Caco-2 (cell line): ENCODE measurements at regions not wholly inside any gene's neighbourhood (a gene's known extent, or its start where the extent isn't known, plus 50 kb on each side); places are given as distances from the start of the nearest gene placed in this dataset.

Source experiments
- BruUV-seq: library from RNA; stranded (reverse); fragments of 400-500 nt; replicated peaks from 2 replicates; lab custom pipeline; 2021; lab: Mats Ljungman, UMichigan
- CTCF ChIA-PET: fragments of 300-600 bp; sonication (Branson Sonifier 250); formaldehyde crosslinking; loops from one replicate; lab custom pipeline; 2022; ENCODE audit warnings: antibody characterized with exemption; lab: Charles Lee
- POLR2A ChIA-PET: fragments of 300-600 bp; sonication (Branson Sonifier 250); formaldehyde crosslinking; loops from one replicate; lab custom pipeline; 2022; ENCODE audit warnings: antibody characterized with exemption; lab: Charles Lee
- DNase-seq, 2 experiments: peaks; one replicate each; pipeline versions ENCODE4 v3.0.0 to v3.0.0-alpha.2; 2020 to 2022
- H3K27me3 ChIP-seq: replicated peaks from 2 replicates; pipeline ENCODE4 v1.6.0; 2011; ENCODE audit warnings: low read length; ENCODE audit not compliant: control insufficient read depth, insufficient read depth
- H3K36me3 ChIP-seq: 2 replicates; pipeline ENCODE4 v1.5.1; 2011; ENCODE audit warnings: low read length; ENCODE audit not compliant: control insufficient read depth, insufficient read depth
- H3K4me1 ChIP-seq: fragments of 250-450 bp; sonication (Bioruptor Pico); 2 replicates; pipeline ENCODE4 v1.5.1; 2020; ENCODE audit warnings: mild to moderate bottlenecking
- H3K4me3 ChIP-seq: 2 replicates; pipeline ENCODE4 v1.5.1; 2011; ENCODE audit warnings: low read depth, mild to moderate bottlenecking, control low read depth, low read length
- H3K9me3 ChIP-seq: fragments of 250-450 bp; sonication (Bioruptor Pico); 2 replicates; pipeline ENCODE4 v1.5.1; 2020; ENCODE audit warnings: mild to moderate bottlenecking, moderate library complexity
- H3K27ac Mint-ChIP-seq: one replicate; pipeline ENCODE4 v1.8.0; 2022; ENCODE audit warnings: mixed read lengths; ENCODE audit not compliant: unreplicated experiment
- H3K27me3 Mint-ChIP-seq: one replicate; pipeline ENCODE4 v1.8.0; 2022; ENCODE audit warnings: mixed read lengths; ENCODE audit not compliant: insufficient read depth, unreplicated experiment
- H3K36me3 Mint-ChIP-seq: one replicate; pipeline ENCODE4 v1.8.0; 2022; ENCODE audit warnings: mild to moderate bottlenecking, mixed read lengths; ENCODE audit not compliant: insufficient read depth, unreplicated experiment
- H3K4me1 Mint-ChIP-seq: one replicate; pipeline ENCODE4 v1.8.0; 2022; ENCODE audit warnings: low read depth, mixed read lengths; ENCODE audit not compliant: unreplicated experiment
- H3K4me3 Mint-ChIP-seq: one replicate; pipeline ENCODE4 v1.8.0; 2022; ENCODE audit warnings: mild to moderate bottlenecking, moderate library complexity, mixed read lengths; ENCODE audit not compliant: unreplicated experiment
- H3K9me3 Mint-ChIP-seq: one replicate; pipeline ENCODE4 v1.8.0; 2022; ENCODE audit warnings: mixed read lengths; ENCODE audit not compliant: unreplicated experiment
- CTCF ChIP-seq, 2 experiments: fragments of 200-600 bp in 1 of 2; IDR thresholded peaks; 1 replicate in 1 of 2; 2 replicates in 1 of 2; pipeline versions ENCODE4 v1.5.1 to v1.8.0; 2011 to 2022; ENCODE audit warnings: antibody characterized with exemption in 1 of 2, control low read depth in 1 of 2, inconsistent platforms in 1 of 2, low read depth in 1 of 2, low read length in 1 of 2, mild to moderate bottlenecking in 1 of 2, moderate library complexity in 1 of 2; ENCODE audit not compliant: insufficient read depth in 1 of 2, severe bottlenecking in 1 of 2, unreplicated experiment in 1 of 2
- intact Hi-C: fragments of 100-400 bp; cut with micrococcal nuclease; formaldehyde crosslinking; loops from one replicate; pipeline ENCODE4 v1.10.0; 2022; ENCODE audit not compliant: unreplicated experiment

GRCh38 chr7:46168671-46169383 lies 247.8 kb upstream of the IGFBP3 start:
- Histone ChIP-seq H3K36me3 (no peaks in the 10 kb centered on the region), H3K4me1 (no peaks in the 10 kb centered on the region), H3K9me3 (no peaks in the 10 kb centered on the region; the same call in 1 of the 2 replicates), H3K4me3 (no peak overlapping the region), H3K27me3 (no peaks in the 10 kb centered on the region; the same call in 1 of the 2 replicates)
- ChIA-PET CTCF (no interaction called here), POLR2A (no interaction called here)
- DNase-seq = no peak
- intact Hi-C loops = loop anchor here (5.0 kb wide), 1 partner anchor 603 kb away; no protein-coding TSS in a partner anchor
- Mint-ChIP-seq H3K27ac (no peak overlapping the region), H3K4me3 (no peak overlapping the region), H3K27me3 (peaks cover 6% of the 10 kb centered on the region), H3K36me3 (no peaks in the 10 kb centered on the region), H3K4me1 (no peaks in the 10 kb centered on the region), H3K9me3 (no peaks in the 10 kb centered on the region)
- TF ChIP-seq CTCF (IDR thresholded peaks at IDR 0.05; ENCODE audit: insufficient read depth in 1 of 2, low read depth in 1 of 2, low read length in 1 of 2, severe bottlenecking in 1 of 2, unreplicated experiment in 1 of 2) = no peak
- BruUV-seq = no TSS peak

GRCh38 chr7:46168231-46168630 lies 247.2 kb upstream of the IGFBP3 start:
- Mint-ChIP-seq H3K36me3 (no peaks in the 10 kb centered on the region), H3K27ac (no peak overlapping the region), H3K4me1 (no peaks in the 10 kb centered on the region), H3K27me3 (peaks cover 6% of the 10 kb centered on the region), H3K4me3 (no peak overlapping the region), H3K9me3 (no peaks in the 10 kb centered on the region)
- intact Hi-C loops = loop anchor here (5.0 kb wide), 1 partner anchor 604 kb away; no protein-coding TSS in a partner anchor
- no TSS peak for BruUV-seq
- Histone ChIP-seq H3K4me1 (no peaks in the 10 kb centered on the region), H3K4me3 (no peak overlapping the region), H3K9me3 (no peaks in the 10 kb centered on the region; the same call in 1 of the 2 replicates), H3K36me3 (no peaks in the 10 kb centered on the region), H3K27me3 (no peaks in the 10 kb centered on the region; the same call in 1 of the 2 replicates)
- no peak for TF ChIP-seq CTCF (IDR thresholded peaks at IDR 0.05; ENCODE audit: insufficient read depth in 1 of 2, low read depth in 1 of 2, low read length in 1 of 2, severe bottlenecking in 1 of 2, unreplicated experiment in 1 of 2)
- CTCF ChIA-PET = no interaction called here
- DNase-seq = no peak
- POLR2A ChIA-PET = no interaction called here

- no peaks in the 10 kb centered on the region for H3K4me1 Mint-ChIP-seq
- Histone ChIP-seq H3K36me3 (no peaks in the 10 kb centered on the region), H3K4me3 (no peak overlapping the region), H3K4me1 (no peaks in the 10 kb centered on the region), H3K9me3 (no peaks in the 10 kb centered on the region; the same call in 1 of the 2 replicates), H3K27me3 (no peaks in the 10 kb centered on the region)
- BruUV-seq = no TSS peak
- peaks cover 6% of the 10 kb centered on the region for H3K27me3 Mint-ChIP-seq
- DNase-seq = no peak
- no peaks in the 10 kb centered on the region for H3K36me3 Mint-ChIP-seq
- no peak overlapping the region for H3K27ac Mint-ChIP-seq
- CTCF ChIA-PET = no interaction called here
- no peak for TF ChIP-seq CTCF (IDR thresholded peaks at IDR 0.05; ENCODE audit: insufficient read depth in 1 of 2, low read depth in 1 of 2, low read length in 1 of 2, severe bottlenecking in 1 of 2, unreplicated experiment in 1 of 2)
- H3K9me3 Mint-ChIP-seq = no peaks in the 10 kb centered on the region
- H3K4me3 Mint-ChIP-seq = no peak overlapping the region
- intact Hi-C loops = loop anchor here (5.0 kb wide), 1 partner anchor 607 kb away; no protein-coding TSS in a partner anchor
- POLR2A ChIA-PET = no interaction called here
These were observed 244.2 kb upstream of the IGFBP3 start for GRCh38 chr7:46165276-46165675.
